DND-41 (cell line): ENCODE measurements at regions not wholly inside any gene's neighbourhood (a gene's known extent, or its start where the extent isn't known, plus 50 kb on each side); places are given as distances from the start of the nearest gene placed in this dataset.
"Not testable (repeated sequence)": the region's sequence is repeated elsewhere in the genome, so short reads cannot be mapped to it uniquely, and the experiment has no call there.

Source experiments
- ATAC-seq: fragments of 200-7000 bp; cut with Tn5 transposase; 3 replicates; pipeline ENCODE4 v1.9.1; 2021; ENCODE audit warnings: low read depth; ENCODE audit not compliant: insufficient read depth
- DNase-seq: peaks from one replicate; pipeline ENCODE4 v3.0.0-alpha.2; 2020
- H2AFZ ChIP-seq: 2 replicates; pipeline ENCODE4 v1.6.0; 2012; ENCODE audit warnings: low read depth, low read length
- H3K27ac ChIP-seq: 2 replicates; pipeline ENCODE4 v1.5.1; 2012; ENCODE audit warnings: low read length, inconsistent platforms
- H3K27me3 ChIP-seq: fragments of 200-600 bp; sonication (generic); 2 replicates; pipeline ENCODE4 v1.6.0; 2012; ENCODE audit warnings: low read length, mild to moderate bottlenecking, inconsistent platforms; ENCODE audit not compliant: insufficient read depth, poor library complexity
- H3K36me3 ChIP-seq: 2 replicates; pipeline ENCODE4 v1.5.1; 2012; ENCODE audit warnings: low read length, inconsistent platforms; ENCODE audit not compliant: insufficient read depth
- H3K4me1 ChIP-seq: 2 replicates; pipeline ENCODE4 v1.5.1; 2012; ENCODE audit warnings: mild to moderate bottlenecking, low read length; ENCODE audit not compliant: insufficient read depth
- H3K4me2 ChIP-seq: 2 replicates; pipeline ENCODE4 v1.6.0; 2012; ENCODE audit warnings: mild to moderate bottlenecking, moderate library complexity, low read length, inconsistent platforms; ENCODE audit not compliant: insufficient read depth
- H3K4me3 ChIP-seq, 2 experiments: fragments of 200-600 bp in 1 of 2; shearing (Covaris generic) in 1 of 2; 2 replicates each; pipeline ENCODE4 v1.5.1; 2012 to 2016; ENCODE audit warnings: inconsistent platforms in 2 of 2, low read length in 2 of 2, mild to moderate bottlenecking in 2 of 2, low read depth in 1 of 2, moderate library complexity in 1 of 2
- H3K79me2 ChIP-seq: 2 replicates; pipeline ENCODE4 v1.6.0; 2012; ENCODE audit warnings: low read length, inconsistent platforms; ENCODE audit not compliant: insufficient read depth
- H3K9ac ChIP-seq: 2 replicates; pipeline ENCODE4 v1.6.0; 2012; ENCODE audit warnings: low read depth, mild to moderate bottlenecking, inconsistent platforms, low read length, moderate library complexity
- H3K9me3 ChIP-seq: 2 replicates; pipeline ENCODE4 v1.5.1; 2012; ENCODE audit warnings: low read length, moderate library complexity, mild to moderate bottlenecking, inconsistent platforms; ENCODE audit not compliant: insufficient read depth, severe bottlenecking
- H4K20me1 ChIP-seq: 2 replicates; pipeline ENCODE4 v1.6.0; 2012; ENCODE audit warnings: low read length; ENCODE audit not compliant: insufficient read depth
- CTCF ChIP-seq: IDR thresholded peaks from 2 replicates; pipeline ENCODE4 v1.5.1; 2012; ENCODE audit warnings: borderline replicate concordance, low read length, moderate library complexity, mild to moderate bottlenecking; ENCODE audit not compliant: poor library complexity, severe bottlenecking; ENCODE audit errors: extremely low read depth
- EZH2 ChIP-seq: IDR thresholded peaks from 3 replicates; pipeline ENCODE4 v1.6.1; 2012; ENCODE audit warnings: borderline replicate concordance, low read depth, mild to moderate bottlenecking, moderate library complexity, low read length, inconsistent platforms; ENCODE audit not compliant: severe bottlenecking

DNA sequence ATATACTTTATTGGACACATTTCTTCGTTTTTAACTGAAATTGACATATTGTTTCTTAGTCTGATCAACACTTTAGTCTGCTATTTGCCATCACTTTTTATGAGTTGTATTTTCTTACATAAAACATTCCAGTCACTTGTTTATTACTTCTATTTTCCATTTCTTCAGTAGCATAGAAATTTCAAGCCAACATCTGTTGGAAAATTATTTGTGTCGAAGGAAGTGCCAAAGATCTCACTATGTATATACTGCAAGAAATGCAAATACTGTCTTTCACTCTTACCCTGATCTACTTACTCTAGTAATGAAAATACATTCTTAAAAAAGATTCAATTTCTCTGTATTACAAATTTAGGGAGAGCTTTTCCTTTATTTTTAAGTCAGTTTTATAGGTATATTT, 105.9 kb downstream of the SLC17A6 start:
- Histone ChIP-seq H3K9ac (no peak overlapping the region), H2AFZ (no peak overlapping the region), H3K36me3 (no peaks in the 10 kb centered on the region), H3K4me3 (no peak overlapping the region), H3K27ac (no peak overlapping the region), H3K4me2 (no peak overlapping the region), H3K79me2 (no peaks in the 10 kb centered on the region), H3K27me3 (no peaks in the 10 kb centered on the region), H3K4me1 (no peaks in the 10 kb centered on the region), H3K9me3 (no peaks in the 10 kb centered on the region), H4K20me1 (no peaks in the 10 kb centered on the region)
- TF ChIP-seq EZH2 (no peak), CTCF (no peak)
- DNase-seq, result no peak
- no peak for ATAC-seq

DNA sequence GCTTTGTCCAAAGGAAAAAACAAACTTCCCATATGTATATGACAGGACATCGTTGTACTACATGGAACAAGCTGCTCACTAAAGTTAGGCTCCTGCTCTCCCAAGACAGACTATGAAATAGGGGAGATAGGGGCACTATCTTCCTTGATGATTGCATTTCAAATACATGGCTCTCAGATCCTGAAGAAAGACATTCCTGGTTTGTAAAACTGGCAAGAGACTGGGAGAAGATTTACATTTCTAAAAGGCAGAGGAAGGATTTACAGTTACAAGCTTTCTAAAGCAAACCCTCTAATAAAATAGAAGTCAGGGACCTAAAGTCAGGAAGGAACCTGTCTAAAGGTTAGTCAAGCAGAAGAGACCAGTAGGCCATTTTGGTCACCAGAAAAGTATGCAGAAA, 103.7 kb downstream of the SLC17A6 start:
- Histone ChIP-seq H4K20me1 (no peaks in the 10 kb centered on the region), H3K9ac (no peak overlapping the region), H3K79me2 (no peaks in the 10 kb centered on the region), H3K4me1 (no peaks in the 10 kb centered on the region), H3K9me3 (no peaks in the 10 kb centered on the region), H3K27ac (no peak overlapping the region), H3K27me3 (no peaks in the 10 kb centered on the region), H3K4me3 (no peak overlapping the region), H3K4me2 (no peak overlapping the region), H3K36me3 (no peaks in the 10 kb centered on the region), H2AFZ (no peak overlapping the region)
- TF ChIP-seq CTCF (no peak), EZH2 (no peak)
- DNase-seq (no peak), ATAC-seq (no peak)

- H3K4me3 ChIP-seq, H3K4me1 ChIP-seq, H3K36me3 ChIP-seq, H3K27me3 ChIP-seq, DNase-seq, H3K9ac ChIP-seq, H3K27ac ChIP-seq, H4K20me1 ChIP-seq, ATAC-seq, H2AFZ ChIP-seq, H3K9me3 ChIP-seq, H3K4me2 ChIP-seq, H3K79me2 ChIP-seq: not testable (repeated sequence)
These were observed 97.4 kb downstream of the SLC17A6 start for GRCh38 chr11:22435582-22435981.

DNA sequence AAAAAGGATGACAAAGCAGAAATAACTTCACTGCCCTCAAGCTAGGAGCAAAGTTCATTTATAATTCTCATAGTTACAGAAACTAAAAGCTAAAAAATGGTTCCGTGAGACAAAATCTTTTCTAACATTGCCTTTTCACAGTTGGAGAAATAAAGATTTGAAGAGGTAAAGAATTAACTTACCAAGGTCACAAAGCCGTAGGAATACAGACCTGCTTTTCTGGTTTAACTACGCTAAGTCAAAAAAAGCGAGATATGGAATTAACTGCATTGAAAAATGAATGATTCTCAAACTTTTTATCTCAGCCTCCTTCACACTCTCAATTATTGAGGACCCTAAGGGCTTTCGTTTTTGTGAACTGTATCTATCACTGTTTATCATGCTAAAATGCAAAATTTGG, 95.3 kb downstream of the SLC17A6 start:
- no peak overlapping the region for H3K4me2 ChIP-seq
- DNase-seq, result no peak

More for the DNA sequence above, 95.3 kb downstream of the SLC17A6 start:
- Histone ChIP-seq H3K4me1 (no peaks in the 10 kb centered on the region), H3K4me3 (no peak overlapping the region), H3K36me3 (no peaks in the 10 kb centered on the region), H3K9me3 (no peaks in the 10 kb centered on the region), H3K9ac (no peak overlapping the region), H3K79me2 (no peaks in the 10 kb centered on the region), H3K27me3 (no peaks in the 10 kb centered on the region), H4K20me1 (no peaks in the 10 kb centered on the region), H2AFZ (no peak overlapping the region), H3K27ac (no peak overlapping the region)
- no peak for ATAC-seq
- TF ChIP-seq CTCF, result no peak
- no peak for TF ChIP-seq EZH2
